SK-N-MC (cell line): ENCODE measurements at regions not wholly inside any gene's neighbourhood (a gene's known extent, or its start where the extent isn't known, plus 50 kb on each side); places are given as distances from the start of the nearest gene placed in this dataset.

Source experiments
- DNase-seq: peaks from one replicate; pipeline ENCODE4 v3.0.0-alpha.2; 2011; ENCODE audit warnings: low read depth, low spot score
- H3K27ac ChIP-seq: fragments of 200-600 bp; sonication (generic); 2 replicates; pipeline ENCODE4 v1.5.1; 2016; ENCODE audit warnings: mixed run types
- H3K36me3 ChIP-seq: fragments of 200-600 bp; sonication (generic); 2 replicates; pipeline ENCODE4 v1.6.1; 2017; ENCODE audit warnings: antibody characterized with exemption, low read length, mixed read lengths; ENCODE audit not compliant: insufficient read depth
- H3K4me3 ChIP-seq: fragments of 200-600 bp; sonication (generic); 2 replicates; pipeline ENCODE4 v1.5.1; 2016
- H3K9ac ChIP-seq: fragments of 200-600 bp; sonication (generic); 2 replicates; pipeline ENCODE4 v1.8.0; 2017; ENCODE audit warnings: mixed run types, mixed read lengths; ENCODE audit not compliant: insufficient read length
- H3K9me3 ChIP-seq: fragments of 200-600 bp; sonication (generic); 2 replicates; pipeline ENCODE4 v1.6.1; 2017; ENCODE audit warnings: low read depth, mild to moderate bottlenecking, antibody characterized with exemption, low read length, moderate library complexity, mixed read lengths
- EZH2 ChIP-seq: fragments of 200-600 bp; sonication (generic); IDR thresholded peaks from one replicate; pipeline ENCODE4 v1.6.1; 2017; ENCODE audit warnings: antibody characterized with exemption
- FOXP2 ChIP-seq: optimal IDR thresholded peaks from 2 replicates; pipeline ENCODE3; 2011; ENCODE audit warnings: mild to moderate bottlenecking, moderate library complexity; ENCODE audit not compliant: insufficient read depth; ENCODE audit errors: extremely low read length, control extremely low read depth
- POLR2AphosphoS5 ChIP-seq: IDR thresholded peaks from 2 replicates; pipeline ENCODE4 v1.6.1; 2012; ENCODE audit warnings: mild to moderate bottlenecking, low read depth, low read length, borderline replicate concordance

DNA sequence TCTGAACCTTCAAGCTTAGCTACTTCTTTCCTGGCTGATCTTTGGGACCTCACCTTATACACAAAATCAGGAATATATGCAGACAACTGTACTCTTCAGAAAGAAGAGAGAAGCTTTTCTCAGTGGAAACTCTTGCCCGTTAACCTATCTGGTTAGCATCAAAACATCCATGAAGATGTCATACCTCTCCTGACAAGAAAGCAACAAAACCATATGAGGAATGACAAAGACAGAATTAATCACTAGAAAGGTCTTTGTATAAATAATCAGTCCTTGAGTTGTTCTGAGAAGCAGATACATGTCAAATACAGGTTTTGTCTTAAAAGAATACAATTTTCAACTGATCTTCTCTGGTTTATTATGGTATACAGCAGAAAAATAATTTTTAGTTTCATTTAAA lies 130.8 kb downstream of the FAT4 start:
- Histone ChIP-seq H3K9me3 (no peaks in the 10 kb centered on the region), H3K36me3 (peaks cover 89% of the 10 kb centered on the region), H3K9ac (no peak overlapping the region), H3K4me3 (no peak overlapping the region), H3K27ac (0 out of 2 replicates have a peak overlapping the region, but pooled peaks have one; percentile 14)
- no peak for TF ChIP-seq POLR2AphosphoS5
- TF ChIP-seq EZH2 = no peak
- no peak for TF ChIP-seq FOXP2
- DNase-seq = no peak

DNA sequence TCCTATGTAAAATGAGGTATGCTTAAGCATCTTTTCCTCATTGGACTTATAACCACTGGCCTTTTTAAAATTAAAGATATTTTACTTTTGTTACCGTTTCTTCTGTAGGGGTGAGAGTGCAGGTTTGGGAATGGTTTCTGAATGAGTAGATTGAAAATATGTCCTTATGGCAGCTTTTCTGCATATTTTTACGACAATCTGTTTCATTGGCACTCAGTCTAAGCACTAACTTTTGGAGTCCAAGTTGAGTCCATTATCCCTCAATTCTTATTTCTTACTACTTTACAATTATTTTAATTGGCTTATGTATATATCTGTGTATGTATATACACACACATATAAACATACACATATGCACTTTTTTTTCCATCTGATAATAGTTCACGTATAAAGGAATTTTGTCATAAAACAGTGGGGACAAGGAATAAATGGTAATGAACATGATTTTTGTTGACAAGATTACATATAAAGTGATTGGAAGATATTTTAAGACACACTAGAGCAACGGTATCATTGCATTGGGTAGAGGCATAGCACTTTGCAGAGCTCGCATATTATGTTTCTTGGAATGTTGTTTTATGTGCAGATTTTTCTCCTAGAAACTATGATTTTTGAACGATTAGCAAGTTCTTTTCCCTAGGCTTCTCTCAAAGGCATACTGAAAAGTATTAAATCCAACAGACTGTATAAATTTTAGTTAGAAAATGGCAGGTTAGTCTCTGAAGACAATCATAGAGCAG lies 133.0 kb downstream of the FAT4 start:
- H3K9ac ChIP-seq = no peak overlapping the region
- no peak for DNase-seq
- H3K36me3 ChIP-seq = peaks cover 91% of the 10 kb centered on the region
- H3K4me3 ChIP-seq = no peak overlapping the region
- TF ChIP-seq POLR2AphosphoS5 (no peak), FOXP2 (no peak), EZH2 (no peak)
- H3K9me3 ChIP-seq = no peaks in the 10 kb centered on the region
- no peak overlapping the region for H3K27ac ChIP-seq

- no peak for TF ChIP-seq EZH2
- TF ChIP-seq FOXP2 = no peak
- TF ChIP-seq POLR2AphosphoS5 = no peak
- Histone ChIP-seq H3K9ac (no peak overlapping the region), H3K9me3 (no peaks in the 10 kb centered on the region; the same call in 1 of the 2 replicates), H3K36me3 (peaks cover 72% of the 10 kb centered on the region), H3K4me3 (peak overlapping the region; percentile 9; the same call in 1 of the 2 replicates), H3K27ac (peak overlapping the region; percentile 73)
- no peak for DNase-seq
These were observed 141.3 kb downstream of the FAT4 start for GRCh38 chr4:125456075-125456474.

- Histone ChIP-seq H3K27ac (no peak overlapping the region), H3K36me3 (peaks cover 62% of the 10 kb centered on the region), H3K9ac (no peak overlapping the region), H3K9me3 (no peaks in the 10 kb centered on the region; the same call in 1 of the 2 replicates), H3K4me3 (no peak overlapping the region)
- TF ChIP-seq EZH2 (no peak), FOXP2 (no peak), POLR2AphosphoS5 (no peak)
- no peak for DNase-seq
These were observed 144.8 kb downstream of the FAT4 start for GRCh38 chr4:125459531-125459930.

- peak; percentile 39 for DNase-seq
- Histone ChIP-seq H3K9ac (peak overlapping the region; percentile 12), H3K36me3 (peaks cover 59% of the 10 kb centered on the region), H3K9me3 (peaks cover 3% of the 10 kb centered on the region; the same call in 1 of the 2 replicates), H3K27ac (peak overlapping the region; percentile 89), H3K4me3 (peak overlapping the region; percentile 44)
- TF ChIP-seq POLR2AphosphoS5 = no peak
- no peak for TF ChIP-seq FOXP2
- TF ChIP-seq EZH2 = no peak
These were observed 147.1 kb downstream of the FAT4 start for GRCh38 chr4:125461676-125462363.

DNA sequence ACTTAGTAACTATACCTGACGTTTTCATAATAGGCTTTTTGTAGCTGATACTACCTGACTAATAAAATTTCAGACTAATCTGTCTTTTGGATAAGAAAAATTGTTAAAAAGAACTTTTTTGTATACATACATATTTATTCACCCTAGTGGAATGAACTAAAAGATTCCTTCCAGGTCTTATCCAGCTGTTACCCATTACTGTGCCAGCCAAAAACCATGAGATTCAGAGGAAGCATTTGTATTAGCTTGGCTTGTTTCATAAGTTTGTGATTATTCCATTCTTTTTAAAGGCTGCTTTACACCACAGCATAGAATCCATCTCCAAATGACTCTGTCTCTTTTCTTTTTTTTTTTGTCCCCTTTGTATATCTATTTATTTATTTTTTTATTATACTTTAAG lies 149.4 kb downstream of the FAT4 start:
- DNase-seq = no peak
- TF ChIP-seq FOXP2 (no peak), POLR2AphosphoS5 (no peak), EZH2 (no peak)
- Histone ChIP-seq H3K9me3 (peaks cover 6% of the 10 kb centered on the region; the same call in 1 of the 2 replicates), H3K9ac (no peak overlapping the region), H3K4me3 (no peak overlapping the region), H3K36me3 (peaks cover 73% of the 10 kb centered on the region), H3K27ac (no peak overlapping the region; the same call in 1 of the 2 replicates)

- Histone ChIP-seq H3K9me3 (peaks cover under 1% of the 10 kb centered on the region; the same call in 1 of the 2 replicates), H3K27ac (no peak overlapping the region), H3K4me3 (no peak overlapping the region), H3K9ac (no peak overlapping the region), H3K36me3 (peaks cover 93% of the 10 kb centered on the region)
- DNase-seq = no peak
- TF ChIP-seq EZH2 (no peak), POLR2AphosphoS5 (no peak)
These were observed 166.7 kb downstream of the FAT4 start for GRCh38 chr4:125481334-125482045.

DNA sequence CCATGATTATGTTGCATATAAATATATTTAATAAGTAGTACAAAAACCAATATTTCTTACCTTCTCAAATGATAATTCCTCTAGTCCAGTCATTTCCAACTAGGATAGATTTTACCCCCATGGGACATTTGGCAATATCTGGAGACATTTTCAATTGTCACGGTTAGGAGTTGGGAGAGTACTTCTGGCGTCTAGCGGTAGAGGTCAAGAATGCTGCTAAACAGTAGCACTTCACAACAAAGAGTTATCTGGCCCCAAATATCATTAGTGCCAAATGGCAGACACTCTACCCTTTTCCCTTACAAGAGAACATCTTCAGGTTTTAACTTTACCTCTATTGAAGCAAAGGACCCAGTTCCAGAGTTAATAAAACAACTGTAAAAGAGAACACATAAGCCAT lies 168.1 kb downstream of the FAT4 start:
- H3K4me3 ChIP-seq = no peak overlapping the region
- TF ChIP-seq POLR2AphosphoS5 = no peak
- no peak for TF ChIP-seq FOXP2
- TF ChIP-seq EZH2 = no peak
- DNase-seq = no peak
- peaks cover 94% of the 10 kb centered on the region for H3K36me3 ChIP-seq
- no peaks in the 10 kb centered on the region for H3K9me3 ChIP-seq
- H3K27ac ChIP-seq = no peak overlapping the region
- H3K9ac ChIP-seq = no peak overlapping the region
